ENCODE measurements at regions not wholly inside any gene's neighbourhood (a gene's known extent, or its start where the extent isn't known, plus 50 kb on each side); places are given as distances from the start of the nearest gene placed in this dataset.

DNA sequence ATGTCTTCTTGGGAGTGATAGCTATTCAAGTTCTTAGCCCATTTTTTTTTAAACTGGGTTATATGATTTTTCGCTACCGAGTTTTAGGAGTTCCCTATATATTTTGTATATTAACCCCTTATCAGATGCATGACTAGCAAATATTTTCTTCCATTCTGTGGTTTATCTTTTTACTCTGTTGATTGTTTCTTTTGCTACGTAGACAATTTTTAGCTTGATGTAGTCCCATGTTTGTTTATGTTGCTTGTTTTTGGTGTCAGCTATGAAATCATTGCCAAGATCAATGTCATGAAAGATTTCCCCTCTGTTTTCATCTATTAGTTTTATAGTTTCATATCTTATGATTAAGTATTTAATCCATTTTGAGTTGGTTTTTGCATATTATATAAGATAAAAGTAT is 480.5 kb downstream of the CDH11 start:
- TF ChIP-seq CTCF (conservative IDR thresholded peaks at IDR 0.05) (no peak), ZFX (IDR thresholded peaks at IDR 0.05) (no peak)

Data from C4-2B (cell line).